ENCODE measurements at regions not wholly inside any gene's neighbourhood (a gene's known extent, or its start where the extent isn't known, plus 50 kb on each side); places are given as distances from the start of the nearest gene placed in this dataset.

- TF ChIP-seq NFE2L2 (conservative IDR thresholded peaks at IDR 0.05; ENCODE audit: low read length) (no peak), MAZ (IDR thresholded peaks at IDR 0.05; ENCODE audit: borderline replicate concordance, low read depth, low read length) (no peak), CTCF (IDR thresholded peaks at IDR 0.05) (no peak), POLR2AphosphoS2 (conservative IDR thresholded peaks at IDR 0.05; ENCODE audit: low read length) (no peak), HOXA7 (CRISPR knock-in tag; IDR thresholded peaks at IDR 0.05) (no peak), POLR2A (IDR thresholded peaks at IDR 0.05; ENCODE audit: low read length) (no peak), MAX (IDR thresholded peaks at IDR 0.05) (no peak), RAD21 (conservative IDR thresholded peaks at IDR 0.05 in 1 of 2, IDR thresholded peaks at IDR 0.05 in 1 of 2) (no peak), USF2 (IDR thresholded peaks at IDR 0.05) (no peak), REST (IDR thresholded peaks at IDR 0.05) (no peak), CEBPB (IDR thresholded peaks at IDR 0.05) (no peak)
Observed at GRCh38 chr12:31828071-31828470, 99.2 kb upstream of the AMN1 start.
